WERI-Rb-1 (cell line): ENCODE measurements at regions not wholly inside any gene's neighbourhood (a gene's known extent, or its start where the extent isn't known, plus 50 kb on each side); places are given as distances from the start of the nearest gene placed in this dataset.

Source experiments
- DNase-seq: peaks from one replicate; pipeline ENCODE4 v3.0.0-alpha.2; 2020
- H3K27ac ChIP-seq: fragments of 250-450 bp; sonication (Bioruptor Pico); 2 replicates; pipeline ENCODE4 v1.5.1; 2020; ENCODE audit warnings: mild to moderate bottlenecking, moderate library complexity
- H3K27me3 ChIP-seq: fragments of 250-450 bp; sonication (Bioruptor Pico); 2 replicates; pipeline ENCODE4 v1.5.1; 2021; ENCODE audit warnings: mild to moderate bottlenecking, low read depth, moderate library complexity; ENCODE audit not compliant: insufficient read depth, severe bottlenecking
- H3K36me3 ChIP-seq: fragments of 250-450 bp; sonication (Bioruptor Pico); 2 replicates; pipeline ENCODE4 v1.5.1; 2020; ENCODE audit warnings: mild to moderate bottlenecking, moderate library complexity
- H3K4me3 ChIP-seq: 2 replicates; pipeline ENCODE4 v1.5.1; 2011; ENCODE audit warnings: low read depth, mild to moderate bottlenecking, control low read depth, low read length
- H3K9me3 ChIP-seq: fragments of 250-450 bp; sonication (Bioruptor Pico); 2 replicates; pipeline ENCODE4 v1.5.1; 2021; ENCODE audit warnings: mild to moderate bottlenecking, moderate library complexity; ENCODE audit not compliant: severe bottlenecking
- CTCF ChIP-seq: IDR thresholded peaks from 2 replicates; pipeline ENCODE4 v1.5.1; 2011; ENCODE audit warnings: low read depth, mild to moderate bottlenecking, control low read depth, inconsistent platforms, low read length

GRCh38 chr18:77548790-77549420 is 299.3 kb downstream of the GALR1 start:
- Histone ChIP-seq H3K4me3 (no peak overlapping the region), H3K27ac (no peak overlapping the region), H3K36me3 (no peaks in the 10 kb centered on the region), H3K27me3 (no peaks in the 10 kb centered on the region), H3K9me3 (no peaks in the 10 kb centered on the region)
- no peak for DNase-seq
- TF ChIP-seq CTCF: no peak

GRCh38 chr18:77550625-77551024 is 301.0 kb downstream of the GALR1 start:
- DNase-seq: no peak
- Histone ChIP-seq H3K27ac (no peak overlapping the region), H3K4me3 (no peak overlapping the region), H3K9me3 (no peaks in the 10 kb centered on the region), H3K27me3 (no peaks in the 10 kb centered on the region), H3K36me3 (no peaks in the 10 kb centered on the region)
- no peak for TF ChIP-seq CTCF

DNA sequence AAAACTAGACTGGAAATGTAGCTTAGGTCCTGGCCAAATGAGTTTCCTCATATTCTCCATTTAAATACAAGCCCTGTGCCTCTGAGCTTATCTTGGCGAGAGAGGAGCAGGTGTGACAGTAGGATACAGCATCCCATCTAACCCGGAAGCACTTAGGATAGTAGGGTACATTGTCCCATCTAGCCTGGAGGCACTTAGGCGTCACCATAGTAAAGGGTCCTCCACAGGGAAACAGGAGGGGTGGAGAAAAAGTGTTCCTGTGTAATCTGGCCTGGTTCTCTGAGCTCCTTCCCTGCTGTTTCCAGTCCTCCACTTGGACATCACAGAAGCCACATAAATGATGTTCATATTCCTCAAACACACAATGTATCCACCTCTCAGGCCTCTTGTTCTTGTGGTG is 301.4 kb downstream of the GALR1 start:
- H3K4me3 ChIP-seq: no peak overlapping the region
- no peak for TF ChIP-seq CTCF
- no peaks in the 10 kb centered on the region for H3K9me3 ChIP-seq
- no peak for DNase-seq
- no peaks in the 10 kb centered on the region for H3K27me3 ChIP-seq
- H3K36me3 ChIP-seq: no peaks in the 10 kb centered on the region
- H3K27ac ChIP-seq: no peak overlapping the region

- H3K4me3 ChIP-seq: no peak overlapping the region
- H3K9me3 ChIP-seq: no peaks in the 10 kb centered on the region
- H3K27me3 ChIP-seq: no peaks in the 10 kb centered on the region
- no peaks in the 10 kb centered on the region for H3K36me3 ChIP-seq
- no peak for TF ChIP-seq CTCF
- no peak overlapping the region for H3K27ac ChIP-seq
- DNase-seq: no peak
Observed at GRCh38 chr18:77552945-77553344, 303.3 kb downstream of the GALR1 start.

DNA sequence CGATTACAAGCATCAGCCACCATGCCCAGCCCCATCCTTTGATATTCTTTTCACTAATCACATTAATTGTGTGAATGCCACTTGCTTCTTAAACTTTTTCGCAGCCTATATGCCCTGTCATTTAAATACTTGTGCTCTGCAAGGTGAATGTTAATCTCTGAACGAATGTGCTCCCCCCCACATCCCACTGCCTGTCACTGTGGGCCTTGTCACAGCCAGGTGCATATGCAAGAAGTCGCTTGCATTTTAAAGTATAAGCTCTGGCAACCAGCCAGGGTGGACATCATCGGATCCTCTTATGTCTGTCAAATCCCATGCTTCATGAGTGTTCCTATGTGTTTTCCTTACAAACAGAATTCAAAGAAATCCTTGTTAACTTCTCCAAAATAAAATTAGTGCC is 304.4 kb downstream of the GALR1 start:
- H3K36me3 ChIP-seq: no peaks in the 10 kb centered on the region
- no peaks in the 10 kb centered on the region for H3K9me3 ChIP-seq
- DNase-seq: no peak
- no peak overlapping the region for H3K27ac ChIP-seq
- no peak for TF ChIP-seq CTCF
- H3K27me3 ChIP-seq: no peaks in the 10 kb centered on the region
- no peak overlapping the region for H3K4me3 ChIP-seq

DNA sequence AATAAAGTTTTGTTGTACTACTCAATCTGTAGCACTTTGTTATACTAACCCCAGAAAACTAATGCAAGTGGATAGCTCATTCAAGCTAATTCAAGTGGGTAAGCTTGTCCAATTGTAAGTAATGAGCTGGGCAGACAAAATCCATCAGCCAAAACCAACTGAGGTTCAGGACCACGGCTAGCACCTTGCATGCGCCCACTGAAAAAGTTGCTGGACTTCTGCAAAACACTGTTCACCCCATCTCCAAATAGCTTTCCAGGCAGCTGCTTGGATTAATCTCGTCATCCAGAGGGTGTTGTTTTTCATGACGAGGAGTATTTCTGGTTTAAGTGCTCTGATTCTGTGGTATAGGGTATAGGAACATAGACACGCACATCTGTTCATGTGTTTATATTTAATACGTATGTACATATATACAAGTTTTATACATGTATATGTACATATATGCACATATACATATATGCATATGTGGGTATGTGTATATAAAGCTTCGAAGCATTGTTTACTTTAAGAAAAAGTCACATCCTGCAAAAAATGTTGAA is 307.5 kb downstream of the GALR1 start:
- H3K4me3 ChIP-seq: no peak overlapping the region
- no peak for DNase-seq
- no peak for TF ChIP-seq CTCF
- no peaks in the 10 kb centered on the region for H3K27me3 ChIP-seq
- no peak overlapping the region for H3K27ac ChIP-seq
- H3K36me3 ChIP-seq: no peaks in the 10 kb centered on the region
- no peaks in the 10 kb centered on the region for H3K9me3 ChIP-seq
